ENCODE measurements at regions not wholly inside any gene's neighbourhood (a gene's known extent, or its start where the extent isn't known, plus 50 kb on each side); places are given as distances from the start of the nearest gene placed in this dataset.

- no peak for ATAC-seq
- Histone ChIP-seq H3K4me1 (ENCODE audit: control insufficient read depth, insufficient read depth, low read length) (peaks cover 3% of the 10 kb centered on the region), H3K9me3 (ENCODE audit: control insufficient read depth, low read length) (no peaks in the 10 kb centered on the region), H3K27ac (ENCODE audit: low read length) (no peak overlapping the region), H3K27me3 (ENCODE audit: control insufficient read depth, insufficient read depth) (no peaks in the 10 kb centered on the region), H3K4me3 (ENCODE audit: low read length) (no peak overlapping the region)
- DNase-seq: no peak
- WGBS: 56% methylated on average over 4 of the region's 4 CpGs
- intact Hi-C loops (cut with DNase I): no loop called here
Observed at GRCh38 chr14:58697930-58698642, 60.3 kb downstream of the DACT1 start.

GRCh38 chr14:58699681-58700205 is 62.0 kb downstream of the DACT1 start:
- intact Hi-C loops (cut with DNase I): no loop called here
- no peaks in the 10 kb centered on the region for H3K9me3 ChIP-seq (ENCODE audit: control insufficient read depth, low read length)
- 60% methylated on average over 1 of the region's 1 CpG for WGBS
- H3K4me1 ChIP-seq (ENCODE audit: control insufficient read depth, insufficient read depth, low read length): peaks cover 3% of the 10 kb centered on the region
- DNase-seq (no peak), ATAC-seq (no peak)
- H3K4me3 ChIP-seq (ENCODE audit: low read length): no peak overlapping the region
- H3K27ac ChIP-seq (ENCODE audit: low read length): no peak overlapping the region
- no peaks in the 10 kb centered on the region for H3K27me3 ChIP-seq (ENCODE audit: control insufficient read depth, insufficient read depth)

- WGBS: 51% methylated on average over 3 of the region's 3 CpGs
- Histone ChIP-seq H3K9me3 (ENCODE audit: control insufficient read depth, low read length) (no peaks in the 10 kb centered on the region), H3K4me3 (ENCODE audit: low read length) (no peak overlapping the region), H3K27ac (ENCODE audit: low read length) (no peak overlapping the region), H3K27me3 (ENCODE audit: control insufficient read depth, insufficient read depth) (no peaks in the 10 kb centered on the region), H3K4me1 (ENCODE audit: control insufficient read depth, insufficient read depth, low read length) (peaks cover 3% of the 10 kb centered on the region)
- peak in 1 of 2 donors; percentile 57 for ATAC-seq
- intact Hi-C loops (cut with DNase I): no loop called here
- peak in 1 of 3 donors; percentile 64 for DNase-seq
Observed at GRCh38 chr14:58701156-58701555, 63.4 kb downstream of the DACT1 start.

- peak; percentile 34 to 53 for ATAC-seq
- WGBS: 62% methylated on average over 1 of the region's 1 CpG
- no peaks in the 10 kb centered on the region for H3K9me3 ChIP-seq (ENCODE audit: control insufficient read depth, low read length)
- peaks cover 3% of the 10 kb centered on the region for H3K4me1 ChIP-seq (ENCODE audit: control insufficient read depth, insufficient read depth, low read length)
- intact Hi-C loops (cut with DNase I): no loop called here
- DNase-seq: no peak
- no peak overlapping the region for H3K4me3 ChIP-seq (ENCODE audit: low read length)
- no peaks in the 10 kb centered on the region for H3K27me3 ChIP-seq (ENCODE audit: control insufficient read depth, insufficient read depth)
- no peak overlapping the region for H3K27ac ChIP-seq (ENCODE audit: low read length)
Observed at GRCh38 chr14:58701604-58702003, 63.8 kb downstream of the DACT1 start.

GRCh38 chr14:58702441-58703160 is 64.8 kb downstream of the DACT1 start:
- ATAC-seq: no peak
- Histone ChIP-seq H3K4me1 (ENCODE audit: control insufficient read depth, insufficient read depth, low read length) (peaks cover 3% of the 10 kb centered on the region), H3K4me3 (ENCODE audit: low read length) (no peak overlapping the region), H3K27me3 (ENCODE audit: control insufficient read depth, insufficient read depth) (no peaks in the 10 kb centered on the region), H3K27ac (ENCODE audit: low read length) (no peak overlapping the region), H3K9me3 (ENCODE audit: control insufficient read depth, low read length) (no peaks in the 10 kb centered on the region)
- no peak for DNase-seq
- intact Hi-C loops (cut with DNase I): no loop called here
- 53% methylated on average over 1 of the region's 1 CpG for WGBS

- H3K9me3 ChIP-seq (ENCODE audit: control insufficient read depth, low read length): no peaks in the 10 kb centered on the region
- peaks cover 3% of the 10 kb centered on the region for H3K4me1 ChIP-seq (ENCODE audit: control insufficient read depth, insufficient read depth, low read length)
- intact Hi-C loops (cut with DNase I): no loop called here
- H3K27me3 ChIP-seq (ENCODE audit: control insufficient read depth, insufficient read depth): no peaks in the 10 kb centered on the region
- WGBS: 90% methylated on average over 1 of the region's 1 CpG
- no peak overlapping the region for H3K27ac ChIP-seq (ENCODE audit: low read length)
- H3K4me3 ChIP-seq (ENCODE audit: low read length): no peak overlapping the region
- ATAC-seq: no peak
- no peak for DNase-seq
Observed at GRCh38 chr14:58703161-58703506, 65.4 kb downstream of the DACT1 start.

DNA sequence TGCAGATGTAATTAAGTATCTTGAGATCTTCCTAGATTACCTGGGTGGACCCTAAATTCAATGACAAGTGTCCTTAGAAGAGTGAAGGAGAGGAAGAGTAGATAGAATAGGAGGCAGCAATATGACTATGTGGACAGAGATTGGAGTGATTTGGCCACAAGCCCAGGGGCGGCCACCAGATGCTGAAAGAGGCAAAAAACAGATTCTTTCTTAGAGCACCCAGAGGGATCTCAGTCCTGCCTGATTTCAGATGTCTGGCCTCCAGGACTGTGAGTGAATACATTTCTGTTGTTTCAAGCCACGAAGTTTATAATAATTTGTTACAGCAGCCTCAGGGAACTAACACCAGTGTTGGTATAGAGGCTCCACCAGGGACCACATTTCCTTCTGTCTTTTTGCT is 67.3 kb downstream of the DACT1 start:
- peak in 2 of 3 donors; percentile 32 to 76 for DNase-seq
- no peak overlapping the region for H3K4me3 ChIP-seq (ENCODE audit: low read length)
- ATAC-seq: no peak

GRCh38 chr14:58707949-58708348 is 70.2 kb downstream of the DACT1 start:
- H3K27ac ChIP-seq (ENCODE audit: low read length): no peak overlapping the region
- no peaks in the 10 kb centered on the region for H3K9me3 ChIP-seq (ENCODE audit: control insufficient read depth, low read length)
- DNase-seq (no peak), ATAC-seq (no peak)
- no peaks in the 10 kb centered on the region for H3K27me3 ChIP-seq (ENCODE audit: control insufficient read depth, insufficient read depth)
- no peaks in the 10 kb centered on the region for H3K4me1 ChIP-seq (ENCODE audit: control insufficient read depth, insufficient read depth, low read length)
- H3K4me3 ChIP-seq (ENCODE audit: low read length): no peak overlapping the region
- intact Hi-C loops (cut with DNase I): no loop called here
- WGBS: 64% methylated on average over 1 of the region's 1 CpG

More for the DNA sequence above, 67.3 kb downstream of the DACT1 start:
- H3K27ac ChIP-seq (ENCODE audit: low read length): no peak overlapping the region
- intact Hi-C loops (cut with DNase I): no loop called here
- no peaks in the 10 kb centered on the region for H3K9me3 ChIP-seq (ENCODE audit: control insufficient read depth, low read length)
- H3K4me1 ChIP-seq (ENCODE audit: control insufficient read depth, insufficient read depth, low read length): peaks cover 3% of the 10 kb centered on the region
- H3K27me3 ChIP-seq (ENCODE audit: control insufficient read depth, insufficient read depth): no peaks in the 10 kb centered on the region
- WGBS: 61% methylated on average over 2 of the region's 2 CpGs

DNA sequence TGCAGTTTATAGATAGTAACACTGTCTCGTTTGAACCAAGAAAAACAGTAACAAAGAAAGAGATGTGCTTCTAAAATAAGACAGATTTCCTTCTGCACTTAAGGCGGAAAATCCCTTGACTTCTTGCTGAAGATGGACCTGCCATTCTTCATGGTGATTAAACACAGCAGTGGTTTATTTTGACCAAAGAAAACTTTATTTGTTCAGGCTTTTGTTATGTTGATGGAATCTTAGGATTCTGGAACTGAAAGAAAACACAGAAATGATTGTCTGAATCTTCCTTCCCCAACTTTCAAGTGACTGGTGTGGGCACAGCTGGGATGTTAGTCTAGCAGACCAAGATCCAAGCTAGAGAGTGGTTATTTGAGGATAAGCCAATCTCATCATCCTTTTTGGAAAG is 72.2 kb downstream of the DACT1 start:
- no peaks in the 10 kb centered on the region for H3K4me1 ChIP-seq (ENCODE audit: control insufficient read depth, insufficient read depth, low read length)
- no peaks in the 10 kb centered on the region for H3K27me3 ChIP-seq (ENCODE audit: control insufficient read depth, insufficient read depth)
- intact Hi-C loops (cut with DNase I): no loop called here
- no peak overlapping the region for H3K4me3 ChIP-seq (ENCODE audit: low read length)
- WGBS: 25% methylated on average over 2 of the region's 2 CpGs
- H3K9me3 ChIP-seq (ENCODE audit: control insufficient read depth, low read length): no peaks in the 10 kb centered on the region
- no peak overlapping the region for H3K27ac ChIP-seq (ENCODE audit: low read length)
- no peak for ATAC-seq
- DNase-seq: no peak

- Histone ChIP-seq H3K27ac (ENCODE audit: low read length) (no peak overlapping the region), H3K27me3 (ENCODE audit: control insufficient read depth, insufficient read depth) (no peaks in the 10 kb centered on the region), H3K4me1 (ENCODE audit: control insufficient read depth, insufficient read depth, low read length) (no peaks in the 10 kb centered on the region), H3K9me3 (ENCODE audit: control insufficient read depth, low read length) (no peaks in the 10 kb centered on the region), H3K4me3 (ENCODE audit: low read length) (no peak overlapping the region)
- intact Hi-C loops (cut with DNase I): no loop called here
- DNase-seq: no peak
- ATAC-seq: no peak
- WGBS: 95% methylated on average over 3 of the region's 3 CpGs
Observed at GRCh38 chr14:58711382-58711781, 73.6 kb downstream of the DACT1 start.

DNA sequence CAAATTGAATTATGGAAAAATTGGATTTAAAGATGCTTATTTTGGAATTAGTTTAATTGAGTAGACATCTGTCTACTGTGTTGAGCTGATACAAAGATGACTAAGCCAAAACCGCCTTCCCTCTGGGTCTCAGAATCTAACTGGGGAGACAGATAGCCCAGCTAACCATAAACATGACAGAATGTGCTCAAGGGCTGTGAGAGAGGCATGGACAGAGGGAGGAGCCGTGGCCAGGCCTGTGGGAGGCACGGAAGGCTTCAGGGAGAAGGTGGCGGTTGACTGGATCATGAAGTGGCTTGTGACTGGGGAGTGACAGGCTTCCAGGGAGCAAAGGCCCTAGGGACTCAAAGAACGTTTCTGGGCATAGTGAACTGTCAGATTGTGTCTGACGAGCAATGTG is 74.6 kb downstream of the DACT1 start:
- peak in 2 of 3 donors; percentile 55 to 71 for DNase-seq
- Histone ChIP-seq H3K27ac (ENCODE audit: low read length) (no peak overlapping the region), H3K27me3 (ENCODE audit: control insufficient read depth, insufficient read depth) (no peaks in the 10 kb centered on the region), H3K9me3 (ENCODE audit: control insufficient read depth, low read length) (no peaks in the 10 kb centered on the region), H3K4me1 (ENCODE audit: control insufficient read depth, insufficient read depth, low read length) (no peaks in the 10 kb centered on the region), H3K4me3 (ENCODE audit: low read length) (no peak overlapping the region)
- intact Hi-C loops (cut with DNase I): no loop called here
- WGBS: 55% methylated on average over 6 of the region's 6 CpGs
- peak; percentile 41 to 65 for ATAC-seq
